B cell (primary cell): ENCODE measurements at regions not wholly inside any gene's neighbourhood (a gene's known extent, or its start where the extent isn't known, plus 50 kb on each side); places are given as distances from the start of the nearest gene placed in this dataset. TPM values are rescaled to one million over a fixed set of nuclear protein-coding genes. Genes with fewer than 3 reads are reported as not detected.

ENCODE experiments used
- ATAC-seq: fragments of 200-7000 bp; cut with Tn5 transposase; one replicate; pipeline ENCODE4 v1.10.0; 2021; ENCODE audit warnings: low read depth, mild to moderate bottlenecking, moderate number of reproducible peaks, moderate library complexity
- CTCF ChIA-PET: fragments of 350-600 bp; sonication (Branson Sonifier 250); formaldehyde crosslinking; loops from one replicate; lab custom pipeline; 2021; ENCODE audit warnings: antibody characterized with exemption, inconsistent platforms; lab: Charles Lee
- POLR2A ChIA-PET: fragments of 350-600 bp; sonication (Branson Sonifier 250); formaldehyde crosslinking; loops from one replicate; lab custom pipeline; 2021; ENCODE audit warnings: antibody characterized with exemption; lab: Charles Lee
- DNase-seq: peaks from one replicate; pipeline ENCODE4 v3.0.0; 2013
- H2AFZ ChIP-seq: 2 replicates; pipeline ENCODE4 v1.6.1; 2012; ENCODE audit warnings: mild to moderate bottlenecking, low read depth, low read length; ENCODE audit not compliant: insufficient read depth, poor library complexity, severe bottlenecking
- H3K27ac ChIP-seq, 2 donors: 1 replicate in 1 of 2; 2 replicates in 1 of 2; pipeline ENCODE4 v1.5.1; 2012 to 2013; ENCODE audit warnings: low read length in 2 of 2, mild to moderate bottlenecking in 2 of 2, moderate library complexity in 1 of 2
- H3K27me3 ChIP-seq, 4 experiments: fragments of 200-600 bp in 1 of 4; sonication (generic) in 1 of 4; replicated peaks in 1 of 4; 1 replicate in 2 of 4; 2 replicates in 2 of 4; pipeline versions ENCODE4 v1.6.1 to v1.7.0; 2013 to 2016; ENCODE audit warnings: low read length in 3 of 4, mild to moderate bottlenecking in 2 of 4, mixed read lengths in 1 of 4, moderate library complexity in 1 of 4; ENCODE audit not compliant: insufficient read depth in 4 of 4, control insufficient read depth in 3 of 4; ENCODE audit errors: control extremely low read depth in 1 of 4
- H3K36me3 ChIP-seq, 2 experiments: replicated peaks in 1 of 2; 1 replicate in 1 of 2; 2 replicates in 1 of 2; pipeline versions ENCODE4 v1.6.1 to v1.7.1; 2013; ENCODE audit warnings: low read length in 1 of 2; ENCODE audit not compliant: insufficient read depth in 2 of 2, control insufficient read depth in 1 of 2; ENCODE audit errors: control extremely low read depth in 1 of 2, extremely low read depth in 1 of 2
- H3K4me1 ChIP-seq, 2 donors: fragments of 200-600 bp in 1 of 2; sonication (generic) in 1 of 2; 1 replicate in 1 of 2; 2 replicates in 1 of 2; pipeline versions ENCODE4 v1.5.1 to v1.6.1; 2013 to 2017; ENCODE audit warnings: low read length in 2 of 2; ENCODE audit not compliant: control insufficient read depth in 2 of 2, insufficient read depth in 2 of 2
- H3K4me2 ChIP-seq: replicated peaks from 2 replicates; pipeline ENCODE3; 2012; ENCODE audit warnings: mild to moderate bottlenecking, low read depth, low read length; ENCODE audit not compliant: poor library complexity, severe bottlenecking
- H3K4me3 ChIP-seq, 5 experiments: fragments of 200-600 bp in 1 of 5; sonication (generic) in 1 of 5; 1 replicate in 3 of 5; 2 replicates in 2 of 5; pipeline versions ENCODE4 v1.5.1 to v1.7.0; 2011 to 2016; ENCODE audit warnings: low read length in 4 of 5, mild to moderate bottlenecking in 4 of 5, low read depth in 2 of 5, control low read depth in 1 of 5, moderate library complexity in 1 of 5; ENCODE audit not compliant: insufficient read depth in 1 of 5; ENCODE audit errors: control extremely low read depth in 1 of 5, extremely low read depth in 1 of 5
- H3K79me2 ChIP-seq: fragments of 200-600 bp; sonication (generic); one replicate; pipeline ENCODE4 v1.6.0; 2016; ENCODE audit warnings: low read length; ENCODE audit not compliant: control insufficient read depth, insufficient read depth
- H3K9ac ChIP-seq: fragments of 200-600 bp; sonication (generic); 2 replicates; pipeline ENCODE4 v1.6.1; 2017; ENCODE audit warnings: mild to moderate bottlenecking, low read length, moderate library complexity
- H3K9me3 ChIP-seq, 3 donors: one replicate each; pipeline versions ENCODE4 v1.6.1 to v1.7.1; 2013; ENCODE audit warnings: low read length in 2 of 3; ENCODE audit not compliant: control insufficient read depth in 2 of 3, insufficient read depth in 1 of 3; ENCODE audit errors: control extremely low read depth in 1 of 3
- H4K20me1 ChIP-seq: 2 replicates; pipeline ENCODE4 v1.6.0; 2012; ENCODE audit warnings: mild to moderate bottlenecking, low read length; ENCODE audit not compliant: insufficient read depth, control insufficient read depth, poor library complexity, severe bottlenecking
- H3K27ac Mint-ChIP-seq: one replicate; pipeline ENCODE4 v1.8.0; 2021; ENCODE audit warnings: mixed read lengths
- H3K27me3 Mint-ChIP-seq: one replicate; pipeline ENCODE4 v1.8.0; 2021; ENCODE audit warnings: mixed read lengths
- H3K4me1 Mint-ChIP-seq: one replicate; pipeline ENCODE4 v1.8.0; 2021; ENCODE audit warnings: mixed read lengths
- H3K4me3 Mint-ChIP-seq: one replicate; pipeline ENCODE4 v1.8.0; 2021; ENCODE audit warnings: mixed read lengths
- H3K9me3 Mint-ChIP-seq: one replicate; pipeline ENCODE4 v1.8.0; 2022; ENCODE audit warnings: mixed read lengths; ENCODE audit not compliant: insufficient read depth
- CTCF ChIP-seq: fragments of 200-600 bp; IDR thresholded peaks from one replicate; pipeline ENCODE4 v1.8.0; 2022; ENCODE audit warnings: antibody characterized with exemption, mild to moderate bottlenecking
- EZH2 ChIP-seq: IDR thresholded peaks from 2 replicates; pipeline ENCODE4 v1.6.1; 2012; ENCODE audit warnings: borderline replicate concordance, low read depth, mild to moderate bottlenecking, moderate library complexity, low read length; ENCODE audit not compliant: insufficient read depth, poor library complexity, severe bottlenecking
- WGBS: methylation state at CpG from one replicate; pipeline ENCODE4 v1.1.5; 2013; ENCODE audit warnings: missing lambda C conversion rate; ENCODE audit not compliant: insufficient coverage; 5-methylcytosine and 5-hydroxymethylcytosine counted together
- intact Hi-C: fragments of 100-400 bp; cut with micrococcal nuclease; formaldehyde crosslinking; loops from one replicate; pipeline ENCODE4 v1.10.0; 2022
- small RNA-seq: library from RNA; depleted of rRNA; stranded (forward); fragments of <200 nt; gene quantifications from one replicate; pipeline ENCODE3, GENCODE V24; 2012; ENCODE audit warnings: low replicate concordance, low read depth; ENCODE audit not compliant: insufficient read length

- DNase-seq, result no peak
- no peaks in the 10 kb centered on the region for H3K4me1 Mint-ChIP-seq
- CTCF ChIA-PET, result no interaction called here
- H3K27me3 ChIP-seq, result peaks cover 0 to 6% (median 0%) of the 10 kb centered on the region in 4 experiments
- no peak for ATAC-seq
- TF ChIP-seq EZH2 (no peak), CTCF (no peak)
- no peaks in the 10 kb centered on the region for H3K9me3 ChIP-seq
- H3K9ac ChIP-seq, result no peak overlapping the region
- H3K4me1 ChIP-seq, result no peaks in the 10 kb centered on the region
- H3K4me3 Mint-ChIP-seq, result no peak overlapping the region
- POLR2A ChIA-PET, result no interaction called here
- H3K4me2 ChIP-seq, result no peak overlapping the region
- H2AFZ ChIP-seq, result no peak overlapping the region
- H3K4me3 ChIP-seq, result no peak overlapping the region
- WGBS, result 33% methylated on average over 1 of the region's 1 CpG
- no peaks in the 10 kb centered on the region for H3K9me3 Mint-ChIP-seq
- intact Hi-C loops, result no loop called here
- no peaks in the 10 kb centered on the region for H3K36me3 ChIP-seq
- H3K27ac ChIP-seq, result no peak overlapping the region
- no peaks in the 10 kb centered on the region for H3K79me2 ChIP-seq
- no peaks in the 10 kb centered on the region for H4K20me1 ChIP-seq
- no peak overlapping the region for H3K27ac Mint-ChIP-seq
- peaks cover 18% of the 10 kb centered on the region for H3K27me3 Mint-ChIP-seq
Observed at GRCh38 chr6:148291876-148292275, 50.8 kb upstream of the SASH1 start.

Small RNA genes lying in the stretch of these regions (small RNA-seq; reads per million reads assigned to genes)
- gene RNU6-1222P, result not detected
